IMR-90 (cell line): ENCODE measurements at regions not wholly inside any gene's neighbourhood (a gene's known extent, or its start where the extent isn't known, plus 50 kb on each side); places are given as distances from the start of the nearest gene placed in this dataset.

ENCODE experiments used
- ATAC-seq: fragments of 200-7000 bp; cut with Tn5 transposase; 2 replicates; pipeline ENCODE4 v1.9.1; 2020; ENCODE audit warnings: low read depth, mild to moderate bottlenecking, moderate library complexity
- BruUV-seq: library from RNA; stranded (reverse); fragments of 400-500 nt; replicated peaks from 2 replicates; lab custom pipeline; 2021; lab: Mats Ljungman, UMichigan
- CTCF ChIA-PET: fragments of 300-600 bp; formaldehyde crosslinking; extraction: SDS; loops from one replicate; lab custom pipeline; 2021; ENCODE audit warnings: antibody characterized with exemption; lab: Yijun Ruan, JAX
- POLR2A ChIA-PET: fragments of 300-600 bp; sonication (Branson Sonifier 250); formaldehyde crosslinking; loops from one replicate; lab custom pipeline; 2022; ENCODE audit warnings: antibody characterized with exemption; ENCODE audit not compliant: unreplicated experiment; lab: Charles Lee
- DNase-seq: peaks from one replicate; pipeline ENCODE4 v3.0.0; 2013
- H2AFZ ChIP-seq: replicated peaks from 2 replicates; pipeline ENCODE3; 2013; ENCODE audit warnings: low read length, mild to moderate bottlenecking; ENCODE audit not compliant: poor library complexity
- H2AK5ac ChIP-seq: 2 replicates; pipeline ENCODE4 v1.6.1; 2013; ENCODE audit warnings: low read depth, low read length, inconsistent platforms
- H2AK9ac ChIP-seq: replicated peaks from 2 replicates; pipeline ENCODE3; 2013; ENCODE audit warnings: mild to moderate bottlenecking, low read depth, low read length, moderate library complexity; ENCODE audit not compliant: poor library complexity
- H2BK120ac ChIP-seq: 2 replicates; pipeline ENCODE4 v1.6.1; 2013; ENCODE audit warnings: low read depth, low read length, inconsistent platforms
- H2BK15ac ChIP-seq: 3 replicates; pipeline ENCODE4 v1.6.1; 2013; ENCODE audit warnings: low read depth, low read length, inconsistent platforms
- H2BK20ac ChIP-seq: 2 replicates; pipeline ENCODE4 v1.6.1; 2013; ENCODE audit warnings: low read depth, mild to moderate bottlenecking, inconsistent platforms, low read length, moderate library complexity
- H2BK5ac ChIP-seq: 2 replicates; pipeline ENCODE4 v1.6.1; 2013; ENCODE audit warnings: mild to moderate bottlenecking, low read depth, low read length, inconsistent platforms; ENCODE audit not compliant: poor library complexity, severe bottlenecking
- H3K14ac ChIP-seq: replicated peaks from 2 replicates; pipeline ENCODE4 v1.6.1; 2013; ENCODE audit warnings: low read depth, low read length, inconsistent platforms
- H3K18ac ChIP-seq: 2 replicates; pipeline ENCODE4 v1.6.1; 2013; ENCODE audit warnings: low read depth, low read length, control low read depth
- H3K23ac ChIP-seq: 2 replicates; pipeline ENCODE4 v1.6.1; 2013; ENCODE audit warnings: low read depth, low read length, inconsistent platforms
- H3K27ac ChIP-seq: 2 replicates; pipeline ENCODE4 v1.5.1; 2013; ENCODE audit warnings: mild to moderate bottlenecking, control low read depth, low read length; ENCODE audit not compliant: insufficient read depth
- H3K27me3 ChIP-seq: 2 replicates; pipeline ENCODE4 v1.6.1; 2013; ENCODE audit warnings: low read length; ENCODE audit not compliant: control insufficient read depth, insufficient read depth
- H3K36me3 ChIP-seq: 2 replicates; pipeline ENCODE4 v1.6.1; 2013; ENCODE audit warnings: low read length, mixed read lengths; ENCODE audit not compliant: control insufficient read depth, insufficient read depth
- H3K4ac ChIP-seq: 2 replicates; pipeline ENCODE4 v1.6.1; 2013; ENCODE audit warnings: low read depth, low read length, inconsistent platforms
- H3K4me1 ChIP-seq: 2 replicates; pipeline ENCODE4 v1.6.1; 2013; ENCODE audit warnings: low read length, mixed read lengths; ENCODE audit not compliant: control insufficient read depth, insufficient read depth
- H3K4me2 ChIP-seq: 2 replicates; pipeline ENCODE4 v1.6.1; 2013; ENCODE audit warnings: low read depth, mild to moderate bottlenecking, control low read depth, low read length, moderate library complexity
- H3K4me3 ChIP-seq: 2 replicates; pipeline ENCODE4 v1.5.1; 2013; ENCODE audit warnings: low read depth, mild to moderate bottlenecking, control low read depth, low read length, moderate library complexity; ENCODE audit not compliant: insufficient read depth
- H3K56ac ChIP-seq: 2 replicates; pipeline ENCODE4 v1.6.1; 2013; ENCODE audit warnings: low read length, inconsistent platforms; ENCODE audit not compliant: insufficient read depth; ENCODE audit errors: extremely low read depth
- H3K79me1 ChIP-seq, 2 experiments: 2 replicates each; pipeline ENCODE4 v1.6.1; 2013; ENCODE audit warnings: low read length in 2 of 2, inconsistent platforms in 1 of 2, low read depth in 1 of 2
- H3K9ac ChIP-seq: 2 replicates; pipeline ENCODE4 v1.6.1; 2013; ENCODE audit warnings: low read depth, low read length, control low read depth
- H3K9me1 ChIP-seq: 2 replicates; pipeline ENCODE4 v1.6.1; 2013; ENCODE audit warnings: low read length, inconsistent platforms; ENCODE audit not compliant: insufficient read depth
- H3K9me3 ChIP-seq: 2 replicates; pipeline ENCODE4 v1.6.1; 2013; ENCODE audit warnings: low read length; ENCODE audit not compliant: control insufficient read depth, insufficient read depth
- H4K20me1 ChIP-seq: 2 replicates; pipeline ENCODE4 v1.6.1; 2013; ENCODE audit warnings: low read length, inconsistent platforms; ENCODE audit not compliant: insufficient read depth
- H4K5ac ChIP-seq: 2 replicates; pipeline ENCODE4 v1.6.1; 2013; ENCODE audit warnings: mild to moderate bottlenecking, low read depth, low read length, control low read depth
- H4K8ac ChIP-seq, 2 experiments: 2 replicates each; pipeline ENCODE4 v1.6.1; 2013; ENCODE audit warnings: low read depth in 2 of 2, low read length in 2 of 2, control low read depth in 1 of 2, inconsistent platforms in 1 of 2
- H4K91ac ChIP-seq: 2 replicates; pipeline ENCODE4 v1.6.1; 2013; ENCODE audit warnings: low read depth, low read length, inconsistent platforms; ENCODE audit not compliant: insufficient read depth
- BHLHE40 ChIP-seq: fragments of 150-350 bp; IDR thresholded peaks from 2 replicates; pipeline ENCODE4 v1.6.1; 2016; ENCODE audit warnings: mild to moderate bottlenecking, low read depth, low read length
- CEBPB ChIP-seq: IDR thresholded peaks from 2 replicates; pipeline ENCODE4 v1.6.1; 2012; ENCODE audit warnings: low read depth, low read length, improper control_type of control experiment
- CTCF ChIP-seq: conservative IDR thresholded peaks from 2 replicates; pipeline ENCODE4 v1.5.1; 2012; ENCODE audit warnings: mild to moderate bottlenecking, low read depth, low read length, improper control_type of control experiment
- ELK1 ChIP-seq: fragments of 150-350 bp; IDR thresholded peaks from 2 replicates; pipeline ENCODE4 v1.6.1; 2016; ENCODE audit warnings: low read depth, mild to moderate bottlenecking, low read length, moderate library complexity, borderline replicate concordance
- MAFK ChIP-seq: IDR thresholded peaks from 2 replicates; pipeline ENCODE4 v1.6.1; 2012; ENCODE audit warnings: low read depth, low read length, improper control_type of control experiment
- MXI1 ChIP-seq: IDR thresholded peaks from 2 replicates; pipeline ENCODE4 v1.6.1; 2012; ENCODE audit warnings: low read depth, mild to moderate bottlenecking, low read length, moderate library complexity, borderline replicate concordance
- NFE2L2 ChIP-seq: fragments of 150-350 bp; IDR thresholded peaks from 2 replicates; pipeline ENCODE4 v1.6.1; 2016; ENCODE audit warnings: low read depth, mild to moderate bottlenecking, low read length
- POLR2A ChIP-seq: IDR thresholded peaks from 2 replicates; pipeline ENCODE4 v1.6.1; 2012; ENCODE audit warnings: mild to moderate bottlenecking, low read depth, low read length
- RCOR1 ChIP-seq: IDR thresholded peaks from 2 replicates; pipeline ENCODE4 v1.6.1; 2012; ENCODE audit warnings: mild to moderate bottlenecking, low read length, improper control_type of control experiment; ENCODE audit not compliant: insufficient replicate concordance
- RFX5 ChIP-seq: IDR thresholded peaks from 2 replicates; pipeline ENCODE4 v1.8.0; 2012; ENCODE audit warnings: low read depth, mild to moderate bottlenecking, low read length, moderate library complexity
- SMC3 ChIP-seq: fragments of 150-350 bp; IDR thresholded peaks from 2 replicates; pipeline ENCODE4 v1.6.1; 2016; ENCODE audit warnings: low read depth, mild to moderate bottlenecking, antibody characterized with exemption, low read length, moderate library complexity
- WGBS, 2 experiments: methylation state at CpG; one replicate each; pipeline versions ENCODE4 v1.1.5 to v1.1.7; 2013; ENCODE audit warnings: missing lambda C conversion rate in 2 of 2; ENCODE audit not compliant: insufficient read length in 1 of 2; ENCODE audit errors: extremely low coverage in 2 of 2; 5-methylcytosine and 5-hydroxymethylcytosine counted together
- dilution Hi-C: fragments of 300-500 bp; cut with HindIII; formaldehyde crosslinking; loops from one replicate; pipeline ENCODE4 v1.14.3; 2018; ENCODE audit warnings: low sequenced_read_pairs; ENCODE audit not compliant: unreplicated experiment
- in situ Hi-C: fragments of 300-500 bp; cut with MboI; formaldehyde crosslinking; loops from 3 replicates; pipeline ENCODE4 v1.14.3; 2019; ENCODE audit warnings: low sequenced_read_pairs, inconsistent platforms, mixed read lengths
- intact Hi-C: fragments of 100-400 bp; cut with micrococcal nuclease; formaldehyde crosslinking; loops from 2 replicates; pipeline ENCODE4 v1.10.0; 2022
- TF ChIP-seq, protein P1 (sequence below): fragments of 150-350 bp; IDR thresholded peaks from 2 replicates; pipeline ENCODE4 v1.6.1; 2017; ENCODE audit warnings: mild to moderate bottlenecking, antibody characterized with exemption, low read length, low read depth

- Histone ChIP-seq H2BK15ac (no peak overlapping the region), H3K9ac (no peak overlapping the region), H2AK9ac (no peak overlapping the region), H2BK5ac (no peak overlapping the region), H4K91ac (no peak overlapping the region), H3K4ac (no peak overlapping the region), H3K4me1 (no peaks in the 10 kb centered on the region), H3K4me3 (no peak overlapping the region), H3K18ac (no peak overlapping the region), H4K8ac (no peak overlapping the region), H3K36me3 (no peaks in the 10 kb centered on the region), H4K20me1 (no peaks in the 10 kb centered on the region), H3K56ac (no peak overlapping the region), H3K27ac (no peak overlapping the region), H3K27me3 (no peaks in the 10 kb centered on the region), H3K4me2 (no peak overlapping the region), H3K79me1 (no peaks in the 10 kb centered on the region), H2BK120ac (no peak overlapping the region), H4K5ac (no peak overlapping the region), H2BK20ac (no peak overlapping the region), H2AFZ (no peak overlapping the region), H3K23ac (no peak overlapping the region), H3K9me1 (no peaks in the 10 kb centered on the region), H2AK5ac (no peak overlapping the region), H3K14ac (no peak overlapping the region), H3K9me3 (peaks cover 13% of the 10 kb centered on the region; the same call in 1 of the 2 replicates)
- ChIA-PET CTCF (no interaction called here), POLR2A (no interaction called here)
- intact Hi-C loops (no loop called here), dilution Hi-C loops (no loop called here), in situ Hi-C loops (no loop called here)
- ATAC-seq (no peak), DNase-seq (no peak)
- TF ChIP-seq BHLHE40: no peak
- no peak for TF ChIP-seq RCOR1
- TF ChIP-seq, protein P1, sequence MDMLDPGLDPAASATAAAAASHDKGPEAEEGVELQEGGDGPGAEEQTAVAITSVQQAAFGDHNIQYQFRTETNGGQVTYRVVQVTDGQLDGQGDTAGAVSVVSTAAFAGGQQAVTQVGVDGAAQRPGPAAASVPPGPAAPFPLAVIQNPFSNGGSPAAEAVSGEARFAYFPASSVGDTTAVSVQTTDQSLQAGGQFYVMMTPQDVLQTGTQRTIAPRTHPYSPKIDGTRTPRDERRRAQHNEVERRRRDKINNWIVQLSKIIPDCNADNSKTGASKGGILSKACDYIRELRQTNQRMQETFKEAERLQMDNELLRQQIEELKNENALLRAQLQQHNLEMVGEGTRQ: no peak
- TF ChIP-seq POLR2A: no peak
- no peak for TF ChIP-seq CEBPB
- TF ChIP-seq CTCF: no peak
- TF ChIP-seq ELK1: no peak
- no peak for TF ChIP-seq SMC3
- no peak for TF ChIP-seq RFX5
- TF ChIP-seq MXI1: no peak
- TF ChIP-seq NFE2L2: no peak
- no peak for TF ChIP-seq MAFK
- BruUV-seq: no TSS peak
- 17% methylated on average over 1 of the region's 19 CpGs; no CpG with 5 or more reads in 1 of the 2 experiments for WGBS, 2 experiments
Measured at GRCh38 chr20:20933142-20933958, 172.8 kb downstream of the LINC00237 start.
